NCI-H1092 (cell line): ENCODE measurements at regions not wholly inside any gene's neighbourhood (a gene's known extent, or its start where the extent isn't known, plus 50 kb on each side); places are given as distances from the start of the nearest gene placed in this dataset.

ENCODE experiments used
- DNase-seq: peaks from one replicate; lab custom pipeline; 2025; lab: John Stamatoyannopoulos, UW

DNA sequence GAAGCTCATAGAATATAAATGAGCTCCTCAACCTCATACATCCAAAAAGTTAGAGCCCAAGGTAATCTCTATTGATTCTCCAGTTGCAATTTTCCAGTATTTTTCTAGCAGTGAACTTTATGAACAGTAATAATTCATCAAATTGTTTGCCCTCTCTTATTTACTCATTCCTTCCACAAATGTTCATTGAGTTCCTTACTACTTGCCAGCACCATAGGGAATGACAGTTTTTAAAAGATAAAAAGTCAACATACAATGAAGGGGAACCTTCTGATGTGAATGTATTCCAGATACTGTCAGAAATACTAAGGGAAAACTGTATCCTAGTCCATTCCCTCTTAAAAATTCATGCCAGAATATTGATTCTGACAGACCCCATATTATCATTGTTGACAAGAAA, 277.0 kb upstream of the C1orf87 start:
- DNase-seq: no peak

DNA sequence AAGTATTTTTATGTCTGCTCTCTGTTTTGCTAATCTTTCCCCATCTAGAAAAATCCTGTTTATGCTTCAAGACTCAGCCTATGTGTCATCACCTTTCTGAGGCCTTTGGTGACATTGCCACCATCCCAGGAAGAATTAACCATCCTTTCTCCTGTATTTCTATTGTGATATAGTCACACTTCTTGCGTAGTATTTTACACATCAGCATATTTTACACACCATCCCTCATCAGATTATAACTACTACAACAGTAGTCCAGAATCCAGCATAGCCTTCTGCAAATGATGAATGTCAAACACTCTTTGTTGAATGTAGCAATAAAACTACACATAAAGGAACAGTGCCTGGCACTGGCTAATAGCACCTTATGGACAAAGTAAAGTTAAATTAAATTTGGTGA, 275.3 kb upstream of the C1orf87 start:
- no peak for DNase-seq

DNA sequence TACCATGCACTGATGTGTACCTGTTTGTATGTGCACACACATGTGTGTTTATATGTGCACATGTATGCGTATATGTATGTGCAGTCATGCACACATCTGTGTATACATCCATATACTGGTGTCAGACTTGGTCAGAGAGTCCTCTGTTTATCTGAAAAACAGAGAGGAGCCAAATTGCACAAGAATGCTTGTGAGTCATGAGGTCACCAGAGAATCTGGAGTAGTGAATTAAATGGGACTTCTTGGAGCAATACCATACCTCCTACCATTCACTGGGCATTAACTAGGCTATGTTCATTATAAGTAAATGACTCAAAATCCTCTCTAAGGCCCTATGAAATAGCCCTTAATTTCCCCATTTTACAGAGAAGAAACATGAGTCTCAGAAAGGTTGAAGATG, 272.1 kb upstream of the C1orf87 start:
- no peak for DNase-seq

DNA sequence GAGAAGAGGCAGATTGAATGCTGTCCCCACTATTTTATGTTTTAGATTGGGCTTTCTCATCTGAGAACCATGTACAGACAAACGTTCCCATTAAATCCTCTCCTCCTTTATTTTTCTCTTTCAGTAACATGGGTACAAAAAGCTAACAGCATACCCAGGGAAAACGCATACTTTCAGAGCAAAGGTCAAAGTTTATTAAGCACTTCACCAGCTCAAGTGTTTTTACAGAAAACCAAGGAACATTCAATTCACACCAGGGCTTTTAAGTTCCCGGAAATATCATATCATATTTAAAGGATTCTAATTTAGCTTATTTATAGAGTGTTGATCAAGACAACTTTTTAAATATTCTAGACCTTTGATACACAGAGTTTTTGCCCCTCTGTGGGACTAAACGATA, 271.5 kb upstream of the C1orf87 start:
- DNase-seq: no peak

DNA sequence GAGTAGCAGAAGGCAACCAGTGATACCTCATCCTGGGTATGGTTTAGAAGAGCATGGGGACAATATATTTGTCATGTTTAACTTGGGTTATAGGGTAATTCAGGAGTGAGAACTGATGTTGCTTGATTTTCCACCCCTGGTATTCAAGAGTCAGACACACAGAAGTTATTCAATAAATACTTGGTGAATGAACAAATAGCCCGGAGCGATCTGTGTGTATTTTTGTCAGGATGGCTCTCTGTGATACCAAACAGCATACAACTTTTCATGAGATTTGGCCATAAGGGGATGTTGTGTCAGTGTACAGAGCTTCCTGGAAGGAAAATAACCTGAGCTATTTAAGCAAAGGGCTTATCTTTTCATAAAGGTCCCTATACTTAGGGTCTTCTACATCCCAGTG, 270.2 kb upstream of the C1orf87 start:
- no peak for DNase-seq

DNA sequence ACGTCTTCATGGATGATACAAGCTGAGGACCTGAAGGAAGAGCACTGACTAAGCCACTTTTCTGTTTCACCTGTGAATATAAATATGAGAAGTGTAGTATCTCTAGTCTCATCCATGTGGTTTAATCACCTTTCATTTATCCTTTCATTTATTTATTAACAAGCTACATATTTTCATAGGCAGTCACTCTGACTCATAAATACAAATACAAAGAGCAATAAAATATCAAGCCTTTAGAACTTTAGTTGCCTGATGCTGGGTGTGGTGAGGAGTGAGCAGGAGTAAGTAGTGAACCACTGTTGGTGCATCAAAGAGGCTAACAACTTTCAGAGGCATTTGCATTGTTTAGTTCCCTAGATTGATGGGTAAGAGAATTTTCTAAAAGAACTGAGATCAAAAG, 269.0 kb upstream of the C1orf87 start:
- DNase-seq: no peak

DNA sequence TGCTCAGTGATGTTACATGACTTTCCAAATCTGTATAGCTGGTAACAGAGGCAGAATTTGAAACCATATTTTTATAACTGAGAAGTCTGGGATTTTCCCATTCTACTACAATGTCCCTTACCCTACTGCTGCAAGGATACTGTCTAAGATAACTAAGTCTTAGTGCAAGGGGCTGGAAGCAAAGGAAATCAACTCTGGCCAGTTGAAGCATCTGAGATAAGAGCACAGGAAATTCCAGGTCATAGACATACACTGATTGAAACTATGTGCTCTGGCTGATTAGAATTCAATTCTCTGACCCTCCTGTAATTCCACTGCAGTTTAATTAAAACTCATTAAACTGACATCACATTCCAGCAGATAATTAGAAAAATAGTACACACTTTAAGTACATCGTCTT, 267.7 kb upstream of the C1orf87 start:
- DNase-seq: no peak

DNA sequence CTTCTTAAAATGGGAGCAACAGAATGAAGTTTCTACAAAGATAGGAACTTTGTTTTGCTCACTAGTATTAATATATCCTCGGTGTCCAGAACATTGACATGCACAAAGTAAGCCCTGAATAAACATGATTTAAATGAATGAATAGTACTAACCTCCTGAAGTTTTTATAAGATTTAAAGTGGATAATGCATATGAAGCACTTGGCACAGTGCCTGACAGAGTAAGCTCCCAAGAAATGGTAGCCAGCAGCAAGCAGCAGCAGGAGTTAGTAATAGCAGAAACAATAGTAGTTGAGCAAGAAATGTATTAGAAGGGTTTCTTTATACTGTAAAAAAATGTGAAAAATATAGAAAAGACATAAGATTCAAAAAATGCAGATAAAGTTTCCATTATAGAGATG, 258.1 kb upstream of the C1orf87 start:
- DNase-seq: no peak

DNA sequence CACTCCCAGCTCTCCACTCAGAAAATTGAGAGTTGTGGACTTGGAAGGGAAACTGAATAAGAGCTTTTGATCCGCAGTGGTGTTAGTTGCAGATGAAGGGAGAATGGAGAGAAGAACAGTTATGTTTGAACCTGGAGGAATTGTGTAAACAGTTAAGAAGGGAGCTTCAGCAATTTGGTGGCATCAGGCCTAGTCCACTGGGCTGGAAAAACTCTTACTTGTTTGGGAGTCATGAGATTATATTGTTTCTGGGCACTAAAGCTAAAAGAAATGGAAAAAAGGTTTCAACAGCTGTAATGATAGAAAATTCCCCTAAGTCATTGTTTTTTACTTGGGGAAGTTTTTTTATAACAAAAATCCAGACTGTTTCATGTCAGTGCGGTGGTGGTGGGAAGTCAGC, 256.1 kb upstream of the C1orf87 start:
- no peak for DNase-seq

DNA sequence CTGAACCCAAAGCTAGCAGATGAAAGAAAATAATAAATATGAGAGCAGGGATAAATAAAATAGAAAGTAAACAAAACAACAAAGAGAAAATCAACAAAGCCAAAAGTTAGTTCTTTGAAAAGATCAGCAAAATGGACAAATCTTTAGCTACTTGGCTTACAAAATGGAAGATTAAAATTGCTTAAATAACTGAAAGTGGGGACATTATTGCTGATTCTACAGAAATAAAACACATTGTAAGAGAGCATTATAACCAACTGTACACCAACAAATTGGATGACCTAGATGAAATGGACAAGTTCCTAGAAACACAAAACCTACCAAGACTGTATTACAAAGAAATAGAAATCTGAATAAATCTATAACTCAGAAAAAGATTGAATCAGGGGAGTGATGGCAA, 238.3 kb upstream of the C1orf87 start:
- DNase-seq: no peak

DNA sequence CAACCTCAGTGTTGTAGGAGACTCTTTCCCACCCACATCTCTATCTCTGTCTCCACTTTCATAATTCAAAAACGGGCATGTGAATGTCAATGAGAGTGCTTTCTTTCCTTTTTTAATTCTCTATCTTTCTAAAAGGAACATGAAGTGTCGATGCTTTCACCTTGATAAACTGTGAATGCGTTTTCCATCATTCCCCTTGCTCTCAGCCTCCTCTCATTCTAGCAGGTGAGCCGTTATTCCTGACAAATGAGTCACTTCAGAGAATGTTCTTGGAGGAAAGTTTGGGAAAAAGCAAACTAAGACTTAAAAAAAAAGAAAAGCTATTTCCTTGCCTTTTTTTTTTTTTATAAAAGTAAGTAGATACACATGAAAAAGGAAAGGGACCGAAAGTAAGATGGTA, 226.0 kb upstream of the C1orf87 start:
- DNase-seq: no peak

DNA sequence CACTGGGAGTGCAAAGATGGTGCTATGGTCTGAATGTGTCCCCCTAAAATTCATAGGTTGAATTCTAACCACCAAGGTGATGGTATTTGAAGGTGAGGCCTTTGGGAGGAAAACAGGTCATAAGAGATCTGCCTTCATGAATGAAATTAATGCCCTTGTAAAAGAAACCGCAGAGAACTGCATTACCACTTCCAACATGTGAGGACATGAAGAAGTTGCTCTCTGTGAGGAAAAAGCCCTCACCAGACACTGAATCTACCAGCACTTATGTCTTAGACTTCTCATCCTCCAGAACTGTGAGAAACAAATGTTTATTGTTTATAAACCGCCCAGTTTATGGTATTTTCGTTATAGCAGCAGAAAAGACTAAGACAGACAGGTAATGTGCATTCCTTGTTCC, 224.7 kb upstream of the C1orf87 start:
- no peak for DNase-seq

DNA sequence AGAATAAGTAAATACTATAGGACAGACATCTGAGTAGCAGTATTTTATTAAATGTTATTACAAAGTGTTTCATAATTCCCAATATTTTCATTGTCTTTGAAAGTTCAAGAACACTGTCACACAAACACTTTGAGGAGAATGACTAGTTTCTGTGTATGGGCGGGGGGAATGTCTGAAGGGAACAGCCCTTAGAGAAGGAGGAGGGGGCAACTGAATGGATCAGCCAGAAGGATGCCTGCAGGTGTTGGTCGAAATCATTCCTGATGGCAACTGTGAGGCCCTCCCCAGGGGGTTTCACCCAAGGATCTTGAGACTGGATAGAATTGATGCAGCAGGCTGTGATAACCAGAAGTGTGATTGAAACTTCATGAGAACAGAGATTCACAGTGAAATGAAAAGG, 223.2 kb upstream of the C1orf87 start:
- no peak for DNase-seq

DNA sequence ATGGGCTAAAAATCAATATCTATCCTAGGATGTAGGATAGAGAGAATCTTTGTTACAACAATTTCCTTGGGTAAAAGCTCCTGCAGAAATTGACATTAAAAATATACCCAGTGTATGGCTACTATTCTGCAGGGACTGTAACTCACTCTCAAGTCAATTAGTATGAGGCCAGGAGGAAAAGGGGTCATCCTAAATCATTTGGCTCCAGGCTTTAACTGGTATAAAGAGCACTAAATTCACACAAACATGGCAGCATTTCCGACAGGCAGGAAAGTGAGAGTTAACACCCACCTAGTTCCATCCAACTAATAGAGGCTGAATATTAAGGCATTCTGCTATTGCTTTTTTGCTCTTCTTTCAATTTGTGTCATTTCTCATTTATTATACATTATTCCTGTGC, 218.6 kb upstream of the C1orf87 start:
- DNase-seq: no peak

DNA sequence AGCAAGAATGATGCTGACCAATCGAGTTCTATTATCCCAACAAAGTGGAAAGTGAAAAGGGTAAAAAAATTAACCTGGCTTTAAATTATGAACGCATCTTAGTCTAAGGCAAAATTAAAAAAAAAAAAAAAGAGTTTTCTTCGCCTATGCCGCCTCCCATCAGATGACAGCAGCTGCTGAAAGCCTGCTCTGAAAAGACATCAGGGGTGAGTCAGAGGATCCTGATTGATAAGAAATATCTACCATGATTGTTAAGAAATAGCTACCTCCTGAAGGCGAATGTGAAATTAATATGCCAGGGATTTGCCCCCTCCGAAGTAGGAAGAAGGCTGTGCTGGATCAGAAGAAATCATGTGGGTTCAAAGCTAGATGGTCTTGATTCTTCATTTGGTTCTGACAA, 216.8 kb upstream of the C1orf87 start:
- DNase-seq: no peak

DNA sequence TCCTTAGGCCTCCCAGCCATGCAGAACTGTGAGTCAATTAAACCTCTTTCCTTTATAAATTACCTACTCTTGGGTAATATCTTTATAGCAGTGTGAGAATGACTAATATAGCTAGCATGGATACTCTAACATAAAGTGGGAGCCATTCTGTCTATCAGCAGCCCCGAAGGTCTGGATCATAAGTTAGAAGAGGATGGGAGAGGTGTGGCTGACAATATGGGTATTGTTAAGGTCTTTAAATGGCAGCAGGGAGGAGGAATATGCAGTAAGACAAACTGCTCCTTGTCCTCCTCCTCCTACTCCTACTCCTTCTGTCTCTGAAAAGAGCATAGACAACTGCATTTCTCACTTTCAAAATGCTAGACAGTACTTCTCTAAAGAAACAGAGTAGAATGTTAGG, 214.0 kb upstream of the C1orf87 start:
- DNase-seq: no peak

DNA sequence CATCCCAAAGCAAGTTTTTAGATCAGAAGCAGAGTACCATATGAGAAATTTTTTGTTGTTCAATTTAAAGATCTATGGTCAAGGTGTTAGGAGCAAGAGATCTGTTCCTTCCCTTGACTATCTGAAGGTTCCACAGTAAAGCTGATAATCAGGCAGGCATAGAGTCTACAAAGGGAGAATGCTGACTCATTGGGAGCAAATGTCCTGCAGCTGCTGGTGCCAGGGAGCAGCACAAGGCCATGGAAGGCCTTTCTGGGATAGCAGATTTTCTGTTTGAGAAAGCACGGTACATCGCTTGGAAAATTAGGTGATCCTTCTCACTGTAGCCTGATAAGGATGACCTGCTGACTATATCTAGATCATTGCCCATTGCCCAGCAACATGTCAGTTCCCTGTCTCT, 210.1 kb upstream of the C1orf87 start:
- DNase-seq: no peak

DNA sequence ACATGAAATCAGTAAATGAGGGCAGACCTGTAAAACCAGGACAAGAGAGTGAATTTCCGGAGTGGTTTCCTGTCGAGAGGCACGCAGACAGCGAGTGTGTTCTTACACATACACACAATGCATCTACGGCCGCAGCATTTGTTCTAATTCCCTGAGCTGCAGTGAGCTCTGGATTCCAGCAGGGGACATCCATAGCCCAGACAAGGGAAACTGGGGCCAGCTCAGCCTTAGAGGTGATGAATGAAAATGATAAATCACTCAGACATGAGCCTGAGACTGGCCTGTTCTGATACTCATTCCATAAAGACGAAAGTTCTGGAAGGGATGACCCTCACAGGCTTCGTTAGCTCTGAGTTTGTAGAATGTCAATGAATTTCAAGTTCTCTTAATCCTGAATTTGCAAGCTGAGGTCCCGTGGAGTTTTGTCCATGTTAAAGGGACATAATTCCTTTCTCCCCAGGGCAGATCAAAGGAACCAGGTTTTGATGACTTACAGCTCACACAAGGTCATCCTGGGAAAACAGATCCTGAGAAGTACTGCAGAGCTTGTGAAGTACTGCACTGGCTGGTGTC, 207.9 kb upstream of the C1orf87 start:
- DNase-seq: peak; percentile 58

DNA sequence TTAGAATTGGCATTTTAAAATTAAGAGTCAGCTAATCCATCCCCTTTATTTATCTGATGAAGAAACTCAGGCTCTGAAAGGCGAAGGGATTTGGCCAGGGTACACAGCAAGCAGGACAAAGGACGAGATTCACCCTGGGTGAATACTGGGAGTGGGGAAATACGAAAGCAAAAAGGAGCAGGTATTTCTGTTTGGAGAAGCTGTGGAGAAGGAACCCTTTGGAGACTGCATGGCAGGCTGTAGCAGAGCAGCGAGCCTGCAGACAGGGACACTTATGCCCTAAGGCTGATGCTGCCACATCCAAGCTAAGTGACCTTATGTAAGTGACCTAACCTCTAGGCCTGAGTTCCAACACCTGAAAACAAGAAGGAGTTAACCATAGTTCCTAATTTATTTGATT, 207.2 kb upstream of the C1orf87 start:
- no peak for DNase-seq

DNA sequence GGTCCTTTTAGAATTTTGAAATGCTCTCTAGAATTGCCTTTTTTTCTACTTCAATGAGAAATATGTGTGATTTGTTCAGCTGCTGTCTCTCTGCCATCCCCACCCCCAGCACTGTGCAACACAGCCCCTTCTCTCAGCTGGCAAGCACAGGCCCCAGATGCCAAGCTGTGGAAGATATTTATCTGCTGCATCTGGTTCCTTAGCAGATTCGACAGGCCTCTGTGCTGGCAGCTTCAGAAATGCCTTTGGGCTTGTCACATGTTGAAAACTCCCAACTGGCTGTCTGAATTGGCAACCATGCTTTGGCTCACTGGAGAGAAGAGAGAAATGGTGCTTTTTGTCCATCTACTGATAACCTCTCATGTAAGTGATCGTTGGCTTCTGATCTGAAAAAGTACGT, 206.7 kb upstream of the C1orf87 start:
- DNase-seq: no peak

DNA sequence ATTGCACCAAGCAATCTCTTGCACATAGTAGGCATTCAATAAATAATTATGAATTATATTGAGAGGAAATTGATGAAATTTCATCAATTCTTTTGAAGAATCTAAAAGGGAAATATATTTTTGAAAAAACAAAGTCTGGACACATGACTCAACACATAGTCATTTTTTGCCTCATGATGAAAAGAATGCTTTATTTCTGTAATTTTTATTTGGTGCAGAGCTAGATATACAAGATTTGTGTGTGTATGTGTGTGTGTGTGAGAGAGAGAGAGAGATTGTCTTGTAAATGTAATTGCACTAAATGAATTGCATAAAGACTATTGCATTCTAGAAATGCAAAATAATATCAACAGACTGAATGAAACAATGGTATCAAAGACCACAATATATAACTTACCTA, 206.2 kb upstream of the C1orf87 start:
- no peak for DNase-seq

DNA sequence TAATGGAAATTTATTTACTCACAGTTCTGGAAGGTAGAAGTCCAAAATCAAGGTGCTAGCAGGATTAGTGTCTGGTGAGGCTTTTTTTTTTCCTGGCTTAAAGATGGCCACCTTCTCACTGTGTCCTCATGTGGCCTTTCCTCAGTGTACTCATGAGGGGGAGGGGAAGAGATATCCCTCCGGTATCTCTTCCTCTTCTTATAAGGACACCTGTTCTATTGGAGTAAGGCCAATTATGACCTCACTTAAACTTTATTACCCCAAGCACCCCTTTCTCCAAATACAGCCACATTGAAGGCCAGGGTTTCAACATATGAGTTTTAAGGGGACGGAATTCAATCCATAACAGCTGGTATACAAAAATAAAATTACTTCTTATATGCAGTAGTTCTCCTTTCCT, 203.7 kb upstream of the C1orf87 start:
- DNase-seq: peak; percentile 9

DNA sequence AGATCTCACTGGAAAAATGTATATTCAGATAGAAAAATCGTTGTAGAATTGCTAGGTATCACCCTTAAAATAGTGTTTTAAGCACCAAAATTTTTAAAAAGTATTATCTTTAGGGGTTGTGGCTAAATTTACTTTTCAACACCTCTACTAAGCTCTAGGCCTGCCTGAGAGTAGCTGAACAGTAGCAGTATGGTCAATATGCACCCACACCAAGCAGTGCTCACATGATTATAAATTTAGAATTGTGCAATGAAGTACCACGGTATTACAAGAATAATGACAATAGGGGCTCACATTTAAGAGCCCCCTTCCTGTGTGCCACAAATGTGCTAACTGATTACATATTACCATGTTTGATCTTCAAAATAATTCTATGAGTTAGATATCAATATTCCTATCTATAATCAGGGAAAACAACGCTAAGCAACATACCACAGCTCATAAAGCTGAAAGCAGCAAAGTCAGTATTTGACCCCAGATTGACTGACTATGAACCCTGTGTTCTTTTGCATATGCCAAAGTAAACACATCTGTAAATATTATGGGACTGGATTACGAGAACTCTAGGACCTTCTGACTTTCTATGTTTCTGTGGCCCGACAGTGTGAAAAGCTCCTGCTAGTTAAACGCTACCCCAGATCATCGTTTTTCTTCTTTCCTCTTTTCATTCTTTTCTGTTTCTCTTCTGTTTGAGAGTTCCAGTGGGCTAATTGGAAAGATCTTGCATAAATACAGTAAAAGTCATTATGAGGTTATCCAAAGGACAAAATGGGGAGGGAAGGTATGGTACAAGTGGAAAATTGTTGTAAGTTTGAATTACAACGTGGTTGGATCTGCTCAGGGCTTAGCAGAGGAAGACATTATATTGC, 201.1 kb upstream of the C1orf87 start:
- no peak for DNase-seq

DNA sequence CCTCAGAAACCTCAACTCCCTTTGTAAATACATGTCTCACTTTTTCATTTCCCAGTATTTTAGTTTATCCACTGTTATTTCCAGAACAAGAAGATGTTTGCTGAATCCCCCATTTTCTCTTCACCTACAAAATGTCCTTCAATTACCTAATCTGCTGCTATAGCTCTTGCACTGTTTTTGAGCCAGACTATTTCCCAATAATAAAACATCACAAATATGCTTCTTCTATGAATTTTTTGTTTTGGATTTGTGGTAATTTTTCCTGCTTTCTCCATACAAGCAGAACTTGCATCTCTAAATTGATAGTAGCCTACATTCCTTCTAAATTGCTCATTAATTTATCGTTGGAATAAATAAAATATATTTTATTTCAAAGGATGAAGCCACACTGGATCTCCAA, 199.6 kb upstream of the C1orf87 start:
- no peak for DNase-seq
